ENCODE measurements at regions not wholly inside any gene's neighbourhood (a gene's known extent, or its start where the extent isn't known, plus 50 kb on each side); places are given as distances from the start of the nearest gene placed in this dataset.

GRCh38 chr10:62648921-62649320, 155.6 kb upstream of the ADO start:
- H3K36me3 Mint-ChIP-seq (ENCODE audit: insufficient read depth in 1 of 3, low read depth in 3 of 3): no peaks in the 10 kb centered on the region
- Histone ChIP-seq H3K23me2 (ENCODE audit: insufficient read length, low read depth, low read length, poor library complexity, severe bottlenecking) (no peaks in the 10 kb centered on the region), H2AK5ac (ENCODE audit: insufficient read length, low read length) (no peak overlapping the region), H3K4me1 (ENCODE audit: insufficient read depth, low read length) (no peaks in the 10 kb centered on the region), H3K27ac (ENCODE audit: insufficient read length, low read depth, low read length) (no peak overlapping the region), H3T11ph (ENCODE audit: low read length) (no peak overlapping the region), H3K9ac (ENCODE audit: extremely low read depth, insufficient read length, low read length) (no peak overlapping the region), H2BK12ac (ENCODE audit: insufficient read length, low read depth, low read length) (no peak overlapping the region), H3K9me3 (ENCODE audit: control insufficient read depth, low read depth, low read length) (no peaks in the 10 kb centered on the region), H3K23ac (ENCODE audit: insufficient read length, low read depth, low read length) (no peak overlapping the region), H2BK15ac (ENCODE audit: low read depth, low read length) (no peak overlapping the region), H3K79me1 (ENCODE audit: insufficient read depth, low read depth, low read length, poor library complexity, severe bottlenecking) (no peaks in the 10 kb centered on the region), H3K14ac (ENCODE audit: insufficient read depth, low read length) (no peak overlapping the region), H4K5ac (ENCODE audit: insufficient read length, low read depth, low read length) (no peak overlapping the region), H3K18ac (ENCODE audit: insufficient read length, low read depth, low read length) (no peak overlapping the region), H3K56ac (ENCODE audit: insufficient read length, low read depth, low read length) (no peak overlapping the region), H3K27me3 (ENCODE audit: insufficient read depth, low read length) (no peaks in the 10 kb centered on the region), H3K4ac (ENCODE audit: low read depth, low read length) (no peak overlapping the region), H4K20me1 (ENCODE audit: control insufficient read depth, insufficient read depth, insufficient read length) (no peaks in the 10 kb centered on the region), H2BK20ac (ENCODE audit: low read depth, low read length, poor library complexity, severe bottlenecking) (no peak overlapping the region), H2BK5ac (ENCODE audit: insufficient read length, low read length) (no peak overlapping the region), H4K91ac (ENCODE audit: insufficient read length, low read depth, low read length) (no peak overlapping the region), H3K79me2 (ENCODE audit: insufficient read depth, low read length) (no peaks in the 10 kb centered on the region), H2BK120ac (ENCODE audit: low read depth, low read length, poor library complexity, severe bottlenecking) (no peak overlapping the region), H2AFZ (ENCODE audit: low read length) (no peak overlapping the region), H4K8ac (replicated peaks; ENCODE audit: insufficient read length, low read depth, low read length) (no peak overlapping the region), H3K4me2 (ENCODE audit: insufficient read depth, insufficient read length, low read length) (no peak overlapping the region)
- H3K9me3 Mint-ChIP-seq: no peaks in the 10 kb centered on the region
- H3K27me3 Mint-ChIP-seq (ENCODE audit: low read depth): peaks cover 3% of the 10 kb centered on the region
- TF ChIP-seq CTCF (conservative IDR thresholded peaks at IDR 0.05): no peak
- no peak overlapping the region for H3K27ac Mint-ChIP-seq
- H3K4me3 Mint-ChIP-seq: no peak overlapping the region
- WGBS (ENCODE audit: extremely low coverage, insufficient read length, low lambda C conversion rate): no CpG with 5 or more reads among the region's 1 CpG
- no peak for DNase-seq
- peaks cover 0 to 4% of the 10 kb centered on the region in 2 experiments; a peak in 1 of 4 replicates for H3K4me1 Mint-ChIP-seq

All from H9 (cell line).